IPS DF 6.9 (cell line): ENCODE measurements at regions not wholly inside any gene's neighbourhood (a gene's known extent, or its start where the extent isn't known, plus 50 kb on each side); places are given as distances from the start of the nearest gene placed in this dataset.

Experiments used
- DNase-seq: peaks from one replicate; pipeline ENCODE4 v3.0.0-alpha.2; 2013; ENCODE audit warnings: low read depth, low spot score
- H3K27ac ChIP-seq: one replicate; pipeline ENCODE4 v1.5.1; 2013; ENCODE audit warnings: low read length, control low read depth
- H3K27me3 ChIP-seq: 2 replicates; pipeline ENCODE4 v1.6.1; 2013; ENCODE audit warnings: mild to moderate bottlenecking, low read length; ENCODE audit not compliant: control insufficient read depth, insufficient read depth
- H3K36me3 ChIP-seq: 2 replicates; pipeline ENCODE4 v1.6.1; 2013; ENCODE audit warnings: low read length; ENCODE audit not compliant: control insufficient read depth, insufficient read depth
- H3K4me1 ChIP-seq: 2 replicates; pipeline ENCODE4 v1.6.1; 2013; ENCODE audit warnings: low read length; ENCODE audit not compliant: control insufficient read depth, insufficient read depth
- H3K4me3 ChIP-seq: 2 replicates; pipeline ENCODE4 v1.5.1; 2013; ENCODE audit warnings: mild to moderate bottlenecking, low read length
- H3K9me3 ChIP-seq: 2 replicates; pipeline ENCODE4 v1.6.1; 2013; ENCODE audit warnings: low read length, inconsistent platforms; ENCODE audit not compliant: control insufficient read depth, insufficient read depth
- WGBS: extraction: QIAGEN DNeasy Blood & Tissue Kit; methylation state at CpG from one replicate; pipeline ENCODE4 v1.1.7; 2013; ENCODE audit warnings: mixed read lengths, missing lambda C conversion rate; ENCODE audit not compliant: insufficient read length, insufficient coverage; 5-methylcytosine and 5-hydroxymethylcytosine counted together

GRCh38 chr7:96869538-96869937, 135.8 kb upstream of the DLX6 start:
- H3K27me3 ChIP-seq, result no peaks in the 10 kb centered on the region
- no peak overlapping the region for H3K4me3 ChIP-seq
- H3K36me3 ChIP-seq, result no peaks in the 10 kb centered on the region
- no CpG with 5 or more reads among the region's 2 CpGs for WGBS
- no peaks in the 10 kb centered on the region for H3K4me1 ChIP-seq
- no peak for DNase-seq
- no peaks in the 10 kb centered on the region for H3K9me3 ChIP-seq
- no peak overlapping the region for H3K27ac ChIP-seq

- WGBS, result no CpG with 5 or more reads among the region's 2 CpGs
- no peaks in the 10 kb centered on the region for H3K27me3 ChIP-seq
- no peak overlapping the region for H3K4me3 ChIP-seq
- no peaks in the 10 kb centered on the region for H3K9me3 ChIP-seq
- no peaks in the 10 kb centered on the region for H3K36me3 ChIP-seq
- H3K27ac ChIP-seq, result no peak overlapping the region
- no peak for DNase-seq
- H3K4me1 ChIP-seq, result no peaks in the 10 kb centered on the region
Measured at GRCh38 chr7:96870185-96870584, 135.2 kb upstream of the DLX6 start.

GRCh38 chr7:96870934-96871333, 134.4 kb upstream of the DLX6 start:
- Histone ChIP-seq H3K27ac (no peak overlapping the region), H3K4me3 (no peak overlapping the region), H3K27me3 (no peaks in the 10 kb centered on the region), H3K36me3 (no peaks in the 10 kb centered on the region), H3K4me1 (no peaks in the 10 kb centered on the region), H3K9me3 (no peaks in the 10 kb centered on the region)
- DNase-seq, result no peak

GRCh38 chr7:96887426-96887825, 117.9 kb upstream of the DLX6 start:
- DNase-seq, result no peak
- Histone ChIP-seq H3K4me3 (no peak overlapping the region), H3K27ac (no peak overlapping the region), H3K27me3 (no peaks in the 10 kb centered on the region), H3K4me1 (no peaks in the 10 kb centered on the region), H3K36me3 (no peaks in the 10 kb centered on the region), H3K9me3 (no peaks in the 10 kb centered on the region)
- no CpG with 5 or more reads among the region's 2 CpGs for WGBS

GRCh38 chr7:96899108-96899507, 106.2 kb upstream of the DLX6 start:
- WGBS, result no CpG with 5 or more reads among the region's 1 CpG
- Histone ChIP-seq H3K9me3 (no peaks in the 10 kb centered on the region), H3K4me1 (no peaks in the 10 kb centered on the region), H3K27me3 (no peaks in the 10 kb centered on the region), H3K27ac (no peak overlapping the region), H3K36me3 (no peaks in the 10 kb centered on the region), H3K4me3 (no peak overlapping the region)
- DNase-seq, result no peak

- Histone ChIP-seq H3K9me3 (no peaks in the 10 kb centered on the region), H3K27ac (no peak overlapping the region), H3K4me1 (no peaks in the 10 kb centered on the region), H3K36me3 (no peaks in the 10 kb centered on the region), H3K27me3 (no peaks in the 10 kb centered on the region), H3K4me3 (no peak overlapping the region)
- no peak for DNase-seq
- no CpG with 5 or more reads among the region's 3 CpGs for WGBS
Measured at GRCh38 chr7:96901822-96902445, 103.4 kb upstream of the DLX6 start.

GRCh38 chr7:96903906-96904305, 101.4 kb upstream of the DLX6 start:
- no peaks in the 10 kb centered on the region for H3K9me3 ChIP-seq
- H3K27me3 ChIP-seq, result no peaks in the 10 kb centered on the region
- DNase-seq, result no peak
- no peak overlapping the region for H3K27ac ChIP-seq
- H3K4me1 ChIP-seq, result no peaks in the 10 kb centered on the region
- H3K4me3 ChIP-seq, result no peak overlapping the region
- no peaks in the 10 kb centered on the region for H3K36me3 ChIP-seq

- Histone ChIP-seq H3K27ac (no peak overlapping the region), H3K9me3 (no peaks in the 10 kb centered on the region), H3K36me3 (no peaks in the 10 kb centered on the region), H3K27me3 (no peaks in the 10 kb centered on the region), H3K4me1 (no peaks in the 10 kb centered on the region), H3K4me3 (no peak overlapping the region)
- DNase-seq, result no peak
- no CpG with 5 or more reads among the region's 3 CpGs for WGBS
Measured at GRCh38 chr7:96910486-96910885, 94.9 kb upstream of the DLX6 start.

GRCh38 chr7:96915029-96915428, 90.3 kb upstream of the DLX6 start:
- H3K9me3 ChIP-seq, result no peaks in the 10 kb centered on the region
- H3K36me3 ChIP-seq, result no peaks in the 10 kb centered on the region
- DNase-seq, result no peak
- no peak overlapping the region for H3K27ac ChIP-seq
- no peaks in the 10 kb centered on the region for H3K4me1 ChIP-seq
- H3K4me3 ChIP-seq, result no peak overlapping the region
- no CpG with 5 or more reads among the region's 1 CpG for WGBS
- no peaks in the 10 kb centered on the region for H3K27me3 ChIP-seq

- Histone ChIP-seq H3K36me3 (no peaks in the 10 kb centered on the region), H3K9me3 (no peaks in the 10 kb centered on the region), H3K4me1 (no peaks in the 10 kb centered on the region; the same call in 1 of the 2 replicates), H3K27me3 (no peaks in the 10 kb centered on the region), H3K4me3 (no peak overlapping the region), H3K27ac (no peak overlapping the region)
- no peak for DNase-seq
Measured at GRCh38 chr7:96920064-96920463, 85.3 kb upstream of the DLX6 start.

GRCh38 chr7:96920713-96921112, 84.6 kb upstream of the DLX6 start:
- DNase-seq, result no peak
- H3K36me3 ChIP-seq, result no peaks in the 10 kb centered on the region
- no peaks in the 10 kb centered on the region; the same call in 1 of the 2 replicates for H3K4me1 ChIP-seq
- H3K27me3 ChIP-seq, result no peaks in the 10 kb centered on the region
- WGBS, result no CpG with 5 or more reads among the region's 1 CpG
- no peak overlapping the region for H3K4me3 ChIP-seq
- H3K27ac ChIP-seq, result no peak overlapping the region
- no peaks in the 10 kb centered on the region for H3K9me3 ChIP-seq
